GM12874 (cell line): ENCODE measurements at regions not wholly inside any gene's neighbourhood (a gene's known extent, or its start where the extent isn't known, plus 50 kb on each side); places are given as distances from the start of the nearest gene placed in this dataset.

Experiments used
- TF ChIP-seq, protein P1 (sequence below): IDR thresholded peaks from 2 replicates; pipeline ENCODE4 v1.5.1; 2011; ENCODE audit warnings: low read depth, mild to moderate bottlenecking, control low read depth, low read length, moderate library complexity; ENCODE audit not compliant: insufficient read depth

DNA sequence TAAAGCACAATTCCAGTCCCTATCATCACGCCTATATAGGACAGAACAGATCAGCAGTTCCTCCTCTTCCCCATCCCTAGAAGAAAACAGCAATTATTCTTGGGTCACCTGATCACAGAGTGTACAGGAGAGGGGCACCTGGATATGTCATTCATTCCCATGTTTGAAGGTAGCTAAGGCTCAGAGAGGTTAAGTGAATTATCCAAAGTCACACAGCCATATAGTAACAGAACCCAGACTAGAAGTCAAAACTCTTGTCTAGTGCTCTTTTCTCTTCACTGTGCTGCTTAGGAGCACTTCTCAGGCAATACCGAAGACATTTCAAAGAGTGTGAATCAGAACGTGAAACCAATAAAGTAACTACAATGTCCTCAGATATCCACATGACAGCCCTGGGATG, 93.0 kb upstream of the ATL2 start:
- TF ChIP-seq, protein P1, sequence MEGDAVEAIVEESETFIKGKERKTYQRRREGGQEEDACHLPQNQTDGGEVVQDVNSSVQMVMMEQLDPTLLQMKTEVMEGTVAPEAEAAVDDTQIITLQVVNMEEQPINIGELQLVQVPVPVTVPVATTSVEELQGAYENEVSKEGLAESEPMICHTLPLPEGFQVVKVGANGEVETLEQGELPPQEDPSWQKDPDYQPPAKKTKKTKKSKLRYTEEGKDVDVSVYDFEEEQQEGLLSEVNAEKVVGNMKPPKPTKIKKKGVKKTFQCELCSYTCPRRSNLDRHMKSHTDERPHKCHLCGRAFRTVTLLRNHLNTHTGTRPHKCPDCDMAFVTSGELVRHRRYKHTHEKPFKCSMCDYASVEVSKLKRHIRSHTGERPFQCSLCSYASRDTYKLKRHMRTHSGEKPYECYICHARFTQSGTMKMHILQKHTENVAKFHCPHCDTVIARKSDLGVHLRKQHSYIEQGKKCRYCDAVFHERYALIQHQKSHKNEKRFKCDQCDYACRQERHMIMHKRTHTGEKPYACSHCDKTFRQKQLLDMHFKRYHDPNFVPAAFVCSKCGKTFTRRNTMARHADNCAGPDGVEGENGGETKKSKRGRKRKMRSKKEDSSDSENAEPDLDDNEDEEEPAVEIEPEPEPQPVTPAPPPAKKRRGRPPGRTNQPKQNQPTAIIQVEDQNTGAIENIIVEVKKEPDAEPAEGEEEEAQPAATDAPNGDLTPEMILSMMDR = no peak

DNA sequence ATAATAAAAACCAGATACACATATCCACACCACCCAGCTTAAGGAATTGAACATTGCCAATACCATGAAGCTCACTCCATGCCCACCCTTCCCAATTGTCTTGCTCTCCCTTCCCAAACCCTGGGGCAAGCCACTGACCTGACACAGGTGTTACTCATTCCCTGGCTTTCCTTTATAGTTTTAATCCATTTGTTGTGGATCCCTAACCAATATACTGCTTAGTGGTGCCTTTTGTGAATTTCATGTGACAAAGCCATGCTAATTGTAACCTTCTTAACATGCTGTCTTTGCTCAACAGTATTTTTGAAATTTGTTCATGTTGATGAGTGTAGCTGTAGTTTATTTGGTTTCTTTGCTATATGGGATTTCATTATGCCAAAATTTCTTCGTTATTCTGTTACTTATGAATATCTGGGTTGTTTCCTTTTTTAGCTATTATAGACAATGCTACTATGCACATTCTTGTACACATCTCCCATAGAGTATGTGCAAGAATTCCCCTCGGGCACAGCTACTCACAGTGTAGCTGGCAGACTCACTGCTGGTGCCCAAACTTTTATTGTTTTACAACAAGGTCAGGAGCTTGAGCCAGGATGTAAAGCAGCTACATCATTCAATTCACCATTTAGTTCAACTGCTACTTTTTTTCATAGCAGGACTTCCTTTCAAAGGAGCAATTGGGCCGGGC, 90.8 kb upstream of the ATL2 start:
- TF ChIP-seq, protein P1 = no peak

DNA sequence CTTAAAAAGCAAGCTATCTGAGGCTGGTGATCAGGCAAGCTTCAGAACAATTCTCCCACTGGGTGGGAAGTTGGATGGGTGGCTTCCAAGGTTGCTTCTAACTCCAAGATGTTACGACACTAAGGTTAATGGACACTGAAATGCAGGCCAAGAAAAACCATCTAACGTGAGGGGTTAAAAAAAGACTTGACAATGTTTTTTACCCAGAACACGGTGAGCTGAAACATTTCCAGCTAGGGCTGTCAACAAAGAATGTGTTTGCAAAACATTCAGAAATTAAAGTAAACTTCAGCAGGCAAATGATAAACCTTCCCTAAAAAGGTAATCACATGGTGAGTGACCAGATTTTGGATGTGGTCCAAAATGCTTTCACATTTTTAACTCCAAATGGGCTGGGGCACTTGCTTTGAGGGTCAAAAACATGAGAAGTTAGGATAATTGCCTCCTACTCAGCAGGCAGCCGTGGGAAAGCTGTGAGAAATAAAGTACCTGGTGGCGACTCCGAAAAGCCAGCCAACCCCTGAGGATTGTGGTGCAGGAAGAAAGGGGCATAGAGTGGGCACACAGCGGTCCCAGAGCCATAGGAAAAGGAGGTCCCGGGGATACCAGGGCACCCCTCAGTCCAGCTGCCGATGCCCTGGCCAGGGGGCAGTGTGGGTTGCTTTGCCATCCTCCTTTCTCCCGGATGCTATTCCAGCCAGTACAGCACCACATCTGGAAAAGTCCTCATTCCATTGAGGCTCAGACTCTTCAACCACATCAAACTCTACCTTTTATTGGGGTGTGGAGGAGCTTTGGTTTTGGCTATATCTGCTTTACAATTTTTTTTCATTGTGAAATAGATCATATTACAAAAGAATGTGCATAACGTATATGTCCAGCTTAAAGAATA, 90.0 kb upstream of the ATL2 start:
- TF ChIP-seq, protein P1 = no peak

DNA sequence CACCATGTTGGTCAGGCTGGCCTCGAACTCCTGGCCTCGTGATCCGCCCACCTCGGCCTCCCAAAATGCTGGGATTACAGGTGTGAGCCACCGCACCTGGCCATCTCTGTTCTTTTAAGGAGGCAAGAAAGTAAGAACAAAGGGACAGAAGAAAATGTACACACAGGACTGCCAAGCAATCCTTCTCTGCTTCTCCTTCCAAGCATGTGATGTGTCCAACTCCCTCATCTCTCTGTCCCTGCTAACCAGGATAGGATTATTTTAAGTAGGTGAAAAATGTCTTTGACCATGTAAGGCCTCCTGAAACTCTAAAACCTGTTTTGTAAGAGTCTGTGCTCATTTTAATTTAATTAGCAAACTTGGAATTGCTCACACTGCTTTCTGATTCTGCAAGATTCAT, 89.3 kb upstream of the ATL2 start:
- TF ChIP-seq, protein P1 = no peak

DNA sequence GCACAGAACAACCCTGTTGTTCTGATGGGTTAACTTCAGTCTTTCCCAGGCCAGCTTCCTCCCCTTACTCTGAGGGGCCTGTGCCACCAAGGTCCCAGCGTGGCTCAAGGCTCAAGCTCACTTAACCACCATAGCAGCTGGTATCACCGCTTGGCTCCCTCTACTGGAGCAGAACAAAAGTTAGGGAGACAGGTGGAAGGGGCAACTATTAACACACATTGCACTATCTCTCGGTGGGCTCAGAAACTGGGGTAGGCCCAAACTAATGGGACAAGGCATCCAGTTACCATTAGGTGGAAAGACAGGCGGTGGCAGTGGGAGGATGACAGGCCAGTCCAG, 88.7 kb upstream of the ATL2 start:
- TF ChIP-seq, protein P1 = peak; percentile 68

DNA sequence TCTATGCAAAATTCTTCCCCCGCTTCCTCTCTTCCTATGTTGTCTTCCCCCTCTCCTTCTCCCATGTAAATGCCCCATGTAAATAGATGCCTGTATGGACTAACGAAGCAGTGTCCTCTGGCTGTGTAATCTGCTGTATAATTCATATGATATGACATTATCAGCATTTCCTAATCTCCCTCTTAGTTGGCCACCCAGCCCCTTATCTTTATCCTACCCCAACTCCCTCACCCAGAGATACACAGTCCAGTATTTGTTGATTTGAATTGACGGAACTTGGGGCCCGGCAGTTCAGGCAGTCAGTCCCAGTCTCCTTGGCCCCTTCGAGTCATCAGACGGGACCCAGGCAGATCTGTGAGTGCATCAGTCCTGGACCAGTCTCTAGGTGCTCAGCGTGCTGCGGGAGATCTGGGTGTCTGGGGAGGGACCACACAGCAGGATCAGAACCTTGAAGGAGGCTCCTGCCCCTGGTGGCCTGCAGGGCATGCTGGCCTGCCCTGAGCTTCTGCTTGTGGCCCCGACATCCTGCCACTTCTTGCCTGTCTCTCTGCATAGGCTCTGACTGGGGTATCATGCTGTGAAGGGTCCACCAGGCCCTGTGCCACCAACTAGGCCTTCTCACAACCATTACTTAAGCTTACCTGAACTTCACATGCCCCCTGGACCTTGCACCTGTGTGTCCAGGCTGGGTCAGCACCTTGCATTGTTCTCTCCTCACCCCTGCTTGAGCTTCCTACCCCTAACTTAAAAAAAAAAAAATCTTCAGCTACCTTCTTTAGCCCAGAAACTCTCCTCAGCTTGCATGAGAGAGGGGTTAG, 88.1 kb upstream of the ATL2 start:
- TF ChIP-seq, protein P1 = no peak

DNA sequence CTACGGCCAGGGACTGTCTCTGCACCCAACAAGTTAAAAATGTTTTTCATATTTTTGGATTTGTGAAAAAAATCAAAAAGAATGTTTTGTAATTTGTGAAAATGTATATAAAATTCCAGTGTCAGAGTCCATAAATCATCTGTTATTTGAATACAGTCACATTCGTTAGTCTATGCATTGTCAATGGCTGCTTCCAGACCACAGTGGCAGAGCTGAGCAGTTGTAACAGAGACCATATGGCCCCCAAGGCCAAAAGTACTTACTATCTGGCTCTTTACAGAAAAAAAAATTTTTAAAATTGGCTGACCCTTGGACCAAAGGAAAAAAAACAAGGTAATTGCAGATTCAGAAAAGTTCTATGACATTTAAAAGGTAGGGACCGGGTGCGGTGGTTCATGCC, 86.7 kb upstream of the ATL2 start:
- TF ChIP-seq, protein P1 = no peak
